NCI-H1694 treated with DMSO at 0.1 percent for 48 hours (cell line): ENCODE measurements at regions not wholly inside any gene's neighbourhood (a gene's known extent, or its start where the extent isn't known, plus 50 kb on each side); places are given as distances from the start of the nearest gene placed in this dataset.

ENCODE experiments used
- DNase-seq: peaks from one replicate; lab custom pipeline; 2025; lab: John Stamatoyannopoulos, UW

DNA sequence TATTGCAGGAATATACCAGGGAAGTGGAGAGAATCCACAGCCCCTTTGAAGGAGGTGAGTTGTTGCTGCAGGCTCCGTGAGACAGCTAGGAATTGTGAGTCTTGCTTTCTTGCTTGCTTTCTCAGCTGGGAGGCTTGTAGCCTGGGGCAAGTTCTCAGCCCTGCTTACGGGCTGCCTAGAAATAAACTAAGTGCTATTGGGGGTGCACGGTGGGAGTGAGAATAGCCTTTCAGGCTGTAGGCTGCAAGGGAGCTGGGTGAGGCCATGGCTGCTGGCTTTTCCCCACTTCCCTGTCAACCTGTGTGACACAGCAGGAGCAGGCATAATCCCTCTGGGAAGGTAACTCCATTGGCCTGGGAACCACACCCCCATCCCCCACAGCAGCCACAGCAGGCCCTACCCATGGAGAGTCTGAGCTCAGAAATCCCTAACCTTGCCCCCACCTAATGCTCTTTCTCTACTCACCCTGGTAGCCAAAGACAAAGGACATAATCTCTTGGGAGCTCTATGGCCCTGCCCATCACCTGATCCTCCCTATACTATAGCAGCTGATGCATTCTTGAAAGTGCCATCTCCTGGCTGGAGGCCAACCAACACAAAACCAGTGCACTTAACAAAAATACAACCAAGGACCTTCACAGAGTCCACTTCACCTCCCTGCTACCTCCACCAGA, 113.0 kb downstream of the MMRN1 start:
- no peak for DNase-seq

DNA sequence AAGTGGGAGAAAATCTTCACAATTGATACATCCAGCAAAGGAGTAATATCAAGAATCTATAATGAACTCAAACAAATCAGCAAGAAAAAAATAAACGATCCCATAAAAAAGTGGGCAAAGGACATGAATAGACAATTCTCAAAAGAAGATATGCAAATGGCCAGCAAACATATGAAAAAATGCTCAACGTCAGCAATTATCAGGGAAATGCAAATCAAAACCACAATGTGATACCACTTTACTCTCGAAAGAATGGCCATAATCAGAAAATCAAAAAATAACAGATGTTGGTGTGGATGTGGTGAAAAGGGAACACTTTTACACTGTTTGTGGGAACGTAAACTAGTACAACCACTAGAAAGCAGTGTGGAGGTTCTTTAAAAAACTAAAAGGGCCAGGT, 114.3 kb upstream of the CCSER1 start:
- DNase-seq, result no peak

DNA sequence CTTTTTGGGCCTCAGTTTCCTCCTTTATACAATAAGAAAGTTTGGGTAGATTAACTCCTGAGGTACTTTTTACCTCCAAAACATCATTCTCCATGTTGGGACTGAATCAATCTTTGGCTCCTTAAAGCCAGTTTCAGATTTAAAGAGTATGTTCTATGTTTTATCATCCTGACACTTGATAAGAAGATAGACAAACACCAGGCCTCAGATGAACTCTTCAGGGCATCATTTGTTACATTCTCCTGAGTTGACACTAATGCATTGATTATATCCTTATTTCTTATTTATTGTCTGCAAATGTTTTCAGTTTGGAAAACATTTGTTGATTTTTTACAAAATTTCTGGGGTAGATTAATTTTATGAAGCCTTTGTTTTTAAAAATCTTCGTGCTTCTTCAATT, 102.7 kb upstream of the CCSER1 start:
- no peak for DNase-seq

DNA sequence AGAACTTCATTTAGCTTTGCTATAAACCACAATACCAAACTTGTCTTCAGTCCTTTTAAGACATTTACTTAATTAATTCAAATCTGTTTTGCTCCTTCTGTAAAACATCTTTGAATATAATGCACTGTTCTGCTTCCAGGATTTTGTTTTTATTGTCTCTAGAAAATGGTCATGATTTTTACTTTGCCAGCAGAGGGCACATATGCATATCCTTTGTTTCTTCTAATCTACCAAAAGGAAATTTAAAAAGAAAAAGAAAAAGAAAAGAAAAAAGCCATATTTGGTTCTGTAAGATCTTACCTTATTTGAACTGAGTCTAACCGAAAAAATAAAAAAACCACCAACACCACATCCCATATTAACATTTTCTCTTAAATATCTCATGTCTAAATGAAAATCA, 101.9 kb upstream of the CCSER1 start:
- DNase-seq, result peak; percentile 50

DNA sequence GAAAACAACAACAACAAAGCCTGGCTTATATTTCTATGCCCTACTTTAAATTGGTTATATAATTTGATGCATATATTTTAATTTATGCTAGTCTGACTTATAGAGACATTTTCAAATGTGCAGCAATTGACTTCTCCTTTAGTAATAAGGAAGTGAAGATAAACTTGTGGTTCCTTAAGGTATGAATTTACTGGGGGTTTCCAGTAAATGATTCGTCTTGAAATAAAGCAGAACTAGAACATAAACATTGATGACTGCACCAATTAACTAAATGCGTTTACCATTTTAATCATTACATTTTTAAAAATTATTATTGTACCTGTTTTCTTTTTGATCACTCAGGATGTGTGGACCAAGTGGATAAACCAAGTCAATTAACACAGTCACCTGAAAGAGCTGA, 99.6 kb upstream of the CCSER1 start:
- DNase-seq, result no peak

DNA sequence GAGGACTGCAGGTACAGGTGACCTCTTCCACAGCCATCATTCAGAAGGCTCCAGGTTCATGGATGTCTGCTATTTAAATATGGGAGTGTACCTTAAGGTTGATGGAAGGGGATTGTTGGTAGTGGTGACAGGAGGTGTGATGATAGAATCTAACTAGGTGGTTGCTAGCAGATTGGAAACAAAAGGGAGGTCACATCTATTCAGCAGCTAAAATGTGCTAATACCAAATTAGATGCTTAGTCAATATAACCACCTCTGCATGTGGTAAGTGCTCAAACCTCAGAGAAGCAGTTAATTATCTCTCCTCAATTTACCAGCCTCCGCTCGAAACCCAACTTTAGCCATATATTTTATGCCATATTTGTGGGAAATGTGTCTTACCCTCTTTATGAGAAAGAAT, 98.7 kb upstream of the CCSER1 start:
- DNase-seq, result no peak

DNA sequence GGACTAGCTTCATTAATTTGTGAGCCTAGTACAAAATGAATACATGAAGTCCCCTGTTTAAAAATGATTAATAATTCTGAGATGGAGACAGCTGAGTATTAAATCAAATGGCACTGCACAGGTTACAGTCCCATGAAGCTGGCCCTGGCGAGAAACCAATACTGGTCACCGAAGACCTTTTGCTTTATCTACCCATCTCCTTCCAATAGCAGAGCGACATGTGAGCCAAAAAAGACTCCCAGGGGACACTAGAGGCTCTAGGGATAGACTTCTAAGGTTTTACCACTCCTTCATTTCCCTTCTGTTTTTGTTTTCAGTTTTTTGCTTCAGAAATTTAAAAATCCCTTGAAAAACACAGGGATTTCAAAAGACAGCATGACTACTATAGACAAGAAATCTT, 97.0 kb upstream of the CCSER1 start:
- DNase-seq, result no peak

DNA sequence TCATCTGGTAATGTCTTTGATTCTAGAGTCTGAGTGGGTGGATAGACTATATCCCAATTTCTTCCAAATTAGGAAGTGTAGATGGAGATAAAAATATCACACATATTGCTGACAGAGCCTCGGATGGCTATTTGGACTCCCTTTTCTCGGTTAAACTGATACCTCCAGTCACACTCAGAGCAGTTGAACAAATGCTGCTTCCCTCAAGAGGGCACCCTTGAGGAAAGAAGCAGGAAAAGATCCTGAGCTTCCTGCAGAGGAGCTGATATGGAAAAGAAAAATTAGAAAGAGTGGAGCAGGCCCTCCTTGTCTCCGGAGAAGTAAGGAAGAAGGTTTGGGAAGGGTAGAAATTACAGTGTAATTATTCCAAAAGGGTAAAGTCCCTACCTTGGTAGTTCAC, 96.2 kb upstream of the CCSER1 start:
- peak; percentile 10 for DNase-seq

DNA sequence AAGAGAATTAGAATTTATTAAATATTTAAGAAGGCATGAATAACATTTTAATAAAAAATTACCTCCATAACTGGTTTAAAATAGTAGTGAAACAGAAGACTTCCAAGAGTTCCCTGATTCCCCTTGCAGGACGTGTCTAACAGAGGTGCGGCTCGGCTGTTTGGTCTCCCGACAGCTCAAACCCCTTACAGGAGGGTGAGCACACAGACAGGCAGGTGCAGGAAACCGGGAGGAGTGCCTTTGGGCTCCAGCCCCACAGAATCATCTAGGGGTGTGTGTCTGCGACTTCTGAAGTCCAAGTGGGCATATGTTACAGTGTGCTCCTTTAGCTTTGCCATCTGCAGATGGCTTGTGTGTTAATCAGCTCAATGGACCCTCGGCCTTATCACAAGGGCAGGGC, 88.1 kb upstream of the CCSER1 start:
- no peak for DNase-seq

DNA sequence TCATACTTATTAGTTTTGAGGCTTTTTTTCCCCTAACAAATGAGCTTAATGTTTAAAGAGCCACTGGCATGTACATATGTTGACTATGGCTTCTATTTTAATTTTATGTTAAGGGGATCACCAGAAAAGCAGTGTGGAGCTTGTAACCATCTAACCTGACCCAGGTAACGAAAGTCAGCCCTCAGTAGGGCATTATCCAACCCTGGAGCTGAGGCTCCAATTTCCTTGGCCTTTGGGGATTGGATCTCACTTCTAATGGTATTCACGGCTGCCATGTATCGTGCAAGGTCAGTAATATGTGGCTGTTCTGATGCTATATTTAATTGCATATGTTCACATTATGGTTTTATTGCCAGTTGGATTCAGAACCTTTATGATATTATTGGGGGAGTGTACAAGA, 75.2 kb upstream of the CCSER1 start:
- DNase-seq, result no peak

DNA sequence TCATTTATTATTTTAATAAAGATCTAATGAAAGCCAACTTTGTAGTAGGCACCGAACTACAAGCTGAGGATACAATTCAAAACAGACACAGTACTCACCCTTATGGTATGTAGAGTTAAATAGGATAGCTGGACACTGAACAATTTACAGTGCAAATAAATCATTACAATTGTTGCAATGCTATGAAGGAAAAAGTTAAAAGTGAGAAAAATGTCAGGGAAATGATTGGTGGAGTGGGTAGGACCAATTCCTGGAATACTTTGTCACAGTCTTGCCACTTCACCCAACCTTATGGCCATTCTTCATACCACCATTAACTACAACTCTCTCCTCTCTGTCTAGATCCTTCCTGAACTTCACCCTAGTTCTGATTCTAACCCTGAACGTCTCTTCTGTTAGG, 70.1 kb upstream of the CCSER1 start:
- DNase-seq, result no peak

DNA sequence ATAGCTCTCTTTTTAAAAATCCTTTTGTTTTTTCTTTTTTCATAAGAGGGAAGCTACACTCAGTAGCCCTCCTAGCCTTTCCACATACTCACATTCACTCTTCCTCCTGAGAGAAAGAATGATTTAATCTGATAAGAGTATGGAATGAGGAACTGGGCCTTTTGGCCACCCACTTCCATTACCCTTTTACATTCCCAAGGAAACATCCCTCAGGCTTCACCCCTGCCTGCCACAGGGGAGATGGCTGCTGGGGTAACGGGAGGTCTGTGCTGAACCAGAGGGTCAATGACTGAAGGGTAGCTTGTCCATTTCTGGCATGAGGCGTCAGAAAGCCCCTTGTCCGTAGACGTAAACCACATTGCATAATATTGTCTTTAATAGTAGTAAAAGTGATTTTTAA, 67.2 kb upstream of the CCSER1 start:
- no peak for DNase-seq

DNA sequence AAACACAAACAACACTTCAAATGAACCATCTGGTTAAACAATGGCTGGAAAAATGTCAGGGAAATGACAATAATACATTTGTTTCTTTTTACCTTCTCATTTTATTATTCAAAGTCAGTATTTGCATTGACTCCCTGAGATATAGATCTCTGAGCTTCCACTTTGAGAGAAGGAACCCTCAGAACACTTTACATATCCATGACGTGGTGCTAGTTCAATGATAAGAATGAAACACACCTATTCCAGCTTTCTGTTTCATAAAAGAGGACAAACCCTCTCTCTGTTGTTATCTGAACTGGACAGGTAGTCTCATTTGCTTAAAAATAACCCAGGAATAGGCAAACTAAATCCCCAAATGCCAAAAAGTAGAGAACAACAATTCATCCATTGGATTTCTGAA, 65.3 kb upstream of the CCSER1 start:
- no peak for DNase-seq

DNA sequence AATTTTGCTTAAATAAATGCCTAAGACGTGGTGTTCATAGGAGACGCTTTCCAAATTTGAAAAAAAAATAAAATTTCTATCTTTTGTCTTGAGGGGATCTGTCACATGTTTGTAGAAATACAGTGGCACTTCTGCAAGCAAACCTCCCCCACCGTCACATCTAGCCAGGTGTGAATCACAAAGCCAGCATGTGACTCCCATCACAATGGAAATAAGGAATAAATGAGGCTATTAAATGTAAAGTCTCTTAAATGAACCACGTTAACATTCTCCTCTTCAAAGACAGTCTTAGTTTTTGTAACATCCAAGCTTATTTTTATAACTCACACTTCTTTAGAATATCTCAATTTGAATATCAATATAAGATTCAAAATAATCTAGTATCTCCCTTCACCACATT, 63.0 kb upstream of the CCSER1 start:
- no peak for DNase-seq

DNA sequence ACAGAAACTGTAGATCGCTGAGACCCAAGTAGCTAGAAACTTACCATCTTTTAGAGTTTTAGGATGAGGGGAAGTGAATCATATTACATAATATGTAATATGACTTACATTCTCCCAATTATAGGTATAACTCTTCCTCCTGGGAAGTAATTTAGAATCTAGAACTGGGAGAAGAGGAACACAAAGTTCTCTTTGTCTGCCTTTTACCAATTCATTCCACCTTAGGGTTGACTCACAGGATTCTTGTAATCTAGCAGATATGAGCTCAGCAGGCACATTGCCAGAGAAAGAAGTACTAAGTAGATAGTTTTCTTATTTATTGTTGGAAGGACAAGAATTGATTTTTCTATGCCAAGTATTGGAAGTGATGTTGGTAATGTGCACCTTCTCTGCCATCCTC, 58.0 kb upstream of the CCSER1 start:
- DNase-seq, result no peak

DNA sequence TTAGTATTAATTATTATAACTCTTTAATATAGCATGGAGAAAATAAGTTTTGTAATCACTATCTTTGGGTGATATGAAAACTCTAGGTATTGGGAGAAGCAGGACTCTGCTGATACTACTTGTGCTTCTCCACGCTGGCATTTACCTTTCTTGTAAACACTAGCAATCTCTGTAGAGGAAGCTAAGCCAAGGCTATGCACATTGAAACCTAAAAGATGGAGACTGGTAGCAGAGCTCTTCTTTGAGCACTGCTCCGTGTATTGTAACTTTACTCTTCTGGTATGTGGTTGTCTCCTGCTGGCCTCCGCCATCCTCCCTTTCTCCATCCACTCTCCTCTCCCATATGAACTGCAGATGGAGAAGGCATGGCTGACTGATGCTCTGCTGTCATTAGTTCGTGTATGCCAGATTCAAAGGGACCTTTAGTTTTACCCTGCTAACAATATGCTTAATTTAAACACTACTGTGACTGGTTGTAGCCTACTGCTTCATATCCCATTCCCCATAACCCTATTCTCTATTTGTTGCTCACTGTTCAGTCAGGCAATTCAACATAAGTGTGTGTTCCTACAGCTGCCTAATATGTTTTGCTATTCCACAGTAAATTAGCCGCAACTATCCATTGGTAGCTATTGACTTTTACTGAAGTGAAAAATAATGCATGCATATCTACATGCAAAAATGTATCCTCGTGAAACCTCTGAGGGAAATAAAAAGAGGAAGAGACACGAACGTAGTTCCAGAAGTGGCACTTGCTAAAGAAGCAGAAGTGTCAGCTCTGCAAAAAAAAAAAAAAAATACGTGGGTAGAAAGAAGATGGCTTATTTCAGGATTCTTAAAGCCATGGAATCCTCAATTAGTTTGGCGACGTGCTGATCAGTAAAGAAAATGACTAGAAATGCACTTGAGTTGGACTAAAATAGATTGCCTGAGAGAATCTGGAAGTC, 55.6 kb upstream of the CCSER1 start:
- DNase-seq, result no peak

DNA sequence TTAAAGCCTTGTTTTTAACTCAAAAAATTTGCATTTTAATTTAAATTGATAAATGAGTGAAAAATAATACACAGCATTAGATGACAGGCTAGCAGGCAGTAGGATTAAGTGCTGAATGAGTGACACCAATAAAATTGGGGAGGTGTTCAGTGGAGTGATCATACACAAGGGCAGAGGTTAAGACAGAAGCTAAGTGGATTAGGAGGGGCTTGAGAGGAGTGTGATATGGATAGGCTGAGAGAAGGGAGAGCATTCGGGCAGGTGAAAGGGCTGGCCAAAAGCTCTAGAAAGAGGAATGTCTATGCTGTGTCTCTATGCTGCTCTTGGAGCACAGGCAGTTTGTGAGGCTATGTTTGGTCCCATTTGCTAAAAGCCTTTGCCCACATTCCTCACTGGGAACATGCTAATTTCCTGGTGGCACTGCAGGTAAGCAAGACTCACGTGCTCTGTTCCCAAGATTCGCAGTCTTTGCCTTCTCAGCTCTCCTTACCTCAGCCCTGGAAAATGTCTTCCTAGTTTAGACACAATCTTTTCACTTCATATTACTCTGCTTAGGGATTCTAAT, 52.8 kb upstream of the CCSER1 start:
- no peak for DNase-seq
